ENCODE measurements at regions not wholly inside any gene's neighbourhood (a gene's known extent, or its start where the extent isn't known, plus 50 kb on each side); places are given as distances from the start of the nearest gene placed in this dataset.
"Not testable (repeated sequence)": the region's sequence is repeated elsewhere in the genome, so short reads cannot be mapped to it uniquely, and the experiment has no call there.

- TF ChIP-seq SP1 (IDR thresholded peaks at IDR 0.05); FOXM1 (IDR thresholded peaks at IDR 0.05; ENCODE audit: borderline replicate concordance); L3MBTL2 (conservative IDR thresholded peaks at IDR 0.05); HDGF (IDR thresholded peaks at IDR 0.05; ENCODE audit: borderline replicate concordance): not testable (repeated sequence)
Measured at GRCh38 chr11:71167814-71168213, 84.6 kb downstream of the SHANK2 start.
